A549 (cell line): ENCODE measurements at regions not wholly inside any gene's neighbourhood (a gene's known extent, or its start where the extent isn't known, plus 50 kb on each side); places are given as distances from the start of the nearest gene placed in this dataset.

Experiments used
- ATAC-seq, 2 experiments: fragments of 200-7000 bp in 1 of 2; fragments of >200 bp in 1 of 2; cut with Nextera tagmentation in 1 of 2; cut with Tn5 transposase in 1 of 2; 3 replicates each; pipeline versions ENCODE4 v1.8.0 to v1.9.1; 2018 to 2020; ENCODE audit warnings: mild to moderate bottlenecking in 1 of 2, moderate library complexity in 1 of 2
- CTCF ChIA-PET: fragments of 300-600 bp; sonication (Branson Sonifier 250); formaldehyde crosslinking; extraction: SDS; loops from one replicate; lab custom pipeline; 2021; ENCODE audit warnings: antibody characterized with exemption, inconsistent platforms; lab: Yijun Ruan, JAX
- POLR2A ChIA-PET: fragments of 350-600 bp; formaldehyde crosslinking; extraction: SDS; loops from one replicate; lab custom pipeline; 2021; ENCODE audit warnings: antibody characterized with exemption, inconsistent platforms; lab: Yijun Ruan, JAX
- DNase-seq, 2 experiments: peaks; one replicate each; pipeline versions ENCODE4 v3.0.0 to v3.0.0-alpha.2; 2011 to 2016; ENCODE audit warnings: low read depth in 1 of 2, low spot score in 1 of 2
- FAIRE-seq: peaks from 2 replicates; lab custom pipeline; 2011; peaks lifted over from hg19 to GRCh38; lab: Jason Lieb, UNC
- H3K27ac ChIP-seq, 2 experiments: fragments of >200 bp; sonication (Bioruptor Twin); formaldehyde crosslinking; 3 replicates each; pipeline ENCODE4 v1.5.1; 2016 to 2017
- H3K4me1 ChIP-seq: fragments of >200 bp; sonication (Bioruptor Twin); formaldehyde crosslinking; 3 replicates; pipeline ENCODE4 v1.6.1; 2016
- H3K4me2 ChIP-seq: fragments of >200 bp; sonication (Bioruptor Twin); formaldehyde crosslinking; 3 replicates; pipeline ENCODE4 v1.6.1; 2016
- H3K4me3 ChIP-seq: fragments of >200 bp; sonication (Bioruptor Twin); formaldehyde crosslinking; 3 replicates; pipeline ENCODE4 v1.5.1; 2016
- H3K9me3 ChIP-seq: fragments of >200 bp; sonication (Bioruptor Twin); formaldehyde crosslinking; 3 replicates; pipeline ENCODE4 v1.6.1; 2016
- CBX2 ChIP-seq: fragments of 200-600 bp; sonication (generic); IDR thresholded peaks from 2 replicates; pipeline ENCODE4 v1.6.1; 2016; ENCODE audit warnings: low read depth, mild to moderate bottlenecking, borderline replicate concordance
- CBX8 ChIP-seq: fragments of 200-600 bp; sonication (generic); IDR thresholded peaks from 2 replicates; pipeline ENCODE4 v1.6.1; 2016
- EHF ChIP-seq: fragments of 250-450 bp; sonication (Bioruptor Pico); IDR thresholded peaks from 2 replicates; pipeline ENCODE4 v1.5.0; 2020; ENCODE audit warnings: mild to moderate bottlenecking
- EHMT2 ChIP-seq: fragments of 200-600 bp; sonication (generic); IDR thresholded peaks from 2 replicates; pipeline ENCODE4 v1.6.1; 2016; ENCODE audit warnings: antibody characterized with exemption, low read depth, mild to moderate bottlenecking, moderate library complexity
- ELK1 ChIP-seq: fragments of 150-350 bp; IDR thresholded peaks from 2 replicates; pipeline ENCODE4 v1.6.1; 2014; ENCODE audit warnings: low read depth, mild to moderate bottlenecking, low read length
- EP300 ChIP-seq, 2 experiments: fragments of >200 bp; sonication (Bioruptor Twin); formaldehyde crosslinking; IDR thresholded peaks; 2 replicates in 1 of 2; 3 replicates in 1 of 2; pipeline ENCODE4 v1.6.1; 2016 to 2017
- FOSB ChIP-seq: fragments of 250-450 bp; sonication (Bioruptor Pico); IDR thresholded peaks from 2 replicates; pipeline ENCODE4 v1.5.0; 2020; ENCODE audit warnings: mild to moderate bottlenecking, moderate library complexity
- HEYL ChIP-seq: fragments of 250-450 bp; sonication (Bioruptor Pico); IDR thresholded peaks from 2 replicates; pipeline ENCODE4 v1.8.0; 2021; ENCODE audit warnings: mild to moderate bottlenecking, moderate library complexity
- HMGXB4 ChIP-seq: fragments of 250-450 bp; sonication (Bioruptor Pico); IDR thresholded peaks from 2 replicates; pipeline ENCODE4 v1.5.0; 2021; ENCODE audit warnings: mild to moderate bottlenecking, moderate library complexity, borderline replicate concordance
- HOXB5 ChIP-seq: fragments of 250-450 bp; sonication (Bioruptor Pico); IDR thresholded peaks from 2 replicates; pipeline ENCODE4 v1.5.0; 2020; ENCODE audit warnings: mild to moderate bottlenecking, moderate library complexity
- MAFK ChIP-seq: fragments of 450-650 bp; IDR thresholded peaks from 2 replicates; pipeline ENCODE4 v1.6.1; 2014; ENCODE audit not compliant: partially characterized antibody
- MAZ ChIP-seq: fragments of 150-350 bp; IDR thresholded peaks from 2 replicates; pipeline ENCODE4 v1.6.1; 2014; ENCODE audit warnings: antibody characterized with exemption, low read depth, low read length, borderline replicate concordance
- MYC ChIP-seq: IDR thresholded peaks from 2 replicates; pipeline ENCODE4 v1.6.1; 2012; ENCODE audit warnings: mild to moderate bottlenecking, inconsistent platforms, low read length, improper control_type of control experiment, borderline replicate concordance
- NPAS2 ChIP-seq: fragments of 250-450 bp; sonication (Bioruptor Pico); IDR thresholded peaks from 2 replicates; pipeline ENCODE4 v1.8.0; 2022; ENCODE audit warnings: mild to moderate bottlenecking, moderate library complexity, borderline replicate concordance
- NR3C1 ChIP-seq: fragments of >200 bp; sonication (Bioruptor Twin); formaldehyde crosslinking; IDR thresholded peaks from 3 replicates; pipeline ENCODE4 v1.6.1; 2017
- RAD21 ChIP-seq, 2 experiments: fragments of >200 bp in 1 of 2; sonication (Bioruptor Twin) in 1 of 2; formaldehyde crosslinking in 1 of 2; IDR thresholded peaks in 1 of 2; conservative IDR thresholded peaks in 1 of 2; 2 replicates in 1 of 2; 3 replicates in 1 of 2; pipeline ENCODE4 v1.6.1; 2012 to 2018; ENCODE audit warnings: inconsistent platforms in 1 of 2
- RARB ChIP-seq: fragments of 250-450 bp; sonication (Bioruptor Pico); IDR thresholded peaks from 2 replicates; pipeline ENCODE4 v1.8.0; 2021; ENCODE audit warnings: mild to moderate bottlenecking, moderate library complexity
- TFCP2L1 ChIP-seq: fragments of 250-450 bp; sonication (Bioruptor Pico); IDR thresholded peaks from 2 replicates; pipeline ENCODE4 v1.5.0; 2021; ENCODE audit warnings: mild to moderate bottlenecking
- USF2 ChIP-seq: fragments of 450-650 bp; IDR thresholded peaks from 2 replicates; pipeline ENCODE4 v1.6.1; 2014; ENCODE audit warnings: antibody characterized with exemption
- ZC3H11A ChIP-seq: fragments of 450-650 bp; IDR thresholded peaks from 2 replicates; pipeline ENCODE4 v1.6.1; 2014; ENCODE audit warnings: antibody characterized with exemption, mild to moderate bottlenecking
- ZSCAN20 ChIP-seq: fragments of 250-450 bp; sonication (Bioruptor Pico); IDR thresholded peaks from 2 replicates; pipeline ENCODE4 v1.8.0; 2022; ENCODE audit warnings: mild to moderate bottlenecking, moderate library complexity
- WGBS: methylation state at CpG from one replicate; pipeline ENCODE4 v1.1.6; 2017; ENCODE audit errors: missing lambda C conversion rate; 5-methylcytosine and 5-hydroxymethylcytosine counted together
- TF ChIP-seq, protein P1 (sequence below): IDR thresholded peaks from 2 replicates; pipeline ENCODE4 v1.6.1; 2012
- TF ChIP-seq, protein P2 (sequence below): fragments of 250-450 bp; sonication (Bioruptor Pico); IDR thresholded peaks from 2 replicates; pipeline ENCODE4 v1.5.0; 2020; ENCODE audit warnings: low read depth, mild to moderate bottlenecking, moderate library complexity

- Histone ChIP-seq H3K4me2 (no peak overlapping the region), H3K9me3 (no peaks in the 10 kb centered on the region), H3K4me3 (no peak overlapping the region), H3K4me1 (no peaks in the 10 kb centered on the region), H3K27ac (no peak overlapping the region)
- POLR2A ChIA-PET, result no interaction called here
- CTCF ChIA-PET, result no interaction called here
- TF ChIP-seq CBX8, result no peak
- no peak for TF ChIP-seq MYC
- TF ChIP-seq FOSB (CRISPR knock-in tag), result no peak
- TF ChIP-seq, protein P1, sequence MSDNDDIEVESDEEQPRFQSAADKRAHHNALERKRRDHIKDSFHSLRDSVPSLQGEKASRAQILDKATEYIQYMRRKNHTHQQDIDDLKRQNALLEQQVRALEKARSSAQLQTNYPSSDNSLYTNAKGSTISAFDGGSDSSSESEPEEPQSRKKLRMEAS, result no peak
- no peak for TF ChIP-seq RARB (CRISPR knock-in tag)
- no peak for TF ChIP-seq CBX2
- TF ChIP-seq EP300 (IDR thresholded peaks at IDR 0.05), result no peak
- TF ChIP-seq ELK1, result no peak
- no peak for TF ChIP-seq EHMT2
- DNase-seq (no peak), FAIRE-seq (no peak), ATAC-seq (no peak)
- 37% methylated on average over 4 of the region's 4 CpGs for WGBS
Measured at GRCh38 chr14:97390096-97390724, 593.0 kb downstream of the VRK1 start.

GRCh38 chr14:97393244-97393643 lies 596.1 kb downstream of the VRK1 start:
- no peak for DNase-seq
- 51% methylated on average over 6 of the region's 6 CpGs for WGBS
- ChIA-PET POLR2A (no interaction called here), CTCF (no interaction called here)
- ATAC-seq, result no peak
- no peak overlapping the region for H3K4me3 ChIP-seq
- FAIRE-seq, result no peak
- no peaks in the 10 kb centered on the region for H3K9me3 ChIP-seq
- H3K4me2 ChIP-seq, result no peak overlapping the region
- TF ChIP-seq ZC3H11A, result no peak
- no peak for TF ChIP-seq EHF (CRISPR knock-in tag)
- TF ChIP-seq, protein P2, sequence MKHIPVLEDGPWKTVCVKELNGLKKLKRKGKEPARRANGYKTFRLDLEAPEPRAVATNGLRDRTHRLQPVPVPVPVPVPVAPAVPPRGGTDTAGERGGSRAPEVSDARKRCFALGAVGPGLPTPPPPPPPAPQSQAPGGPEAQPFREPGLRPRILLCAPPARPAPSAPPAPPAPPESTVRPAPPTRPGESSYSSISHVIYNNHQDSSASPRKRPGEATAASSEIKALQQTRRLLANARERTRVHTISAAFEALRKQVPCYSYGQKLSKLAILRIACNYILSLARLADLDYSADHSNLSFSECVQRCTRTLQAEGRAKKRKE (CRISPR knock-in tag), result no peak
- TF ChIP-seq CBX2, result no peak
- no peak for TF ChIP-seq MYC
- TF ChIP-seq USF2, result no peak
- no peak for TF ChIP-seq NPAS2 (CRISPR knock-in tag)
- no peak for TF ChIP-seq HEYL
- no peak for TF ChIP-seq ELK1
- no peak for TF ChIP-seq MAFK
- TF ChIP-seq TFCP2L1 (CRISPR knock-in tag), result no peak
- TF ChIP-seq NR3C1, result no peak
- no peak for TF ChIP-seq ZSCAN20
- TF ChIP-seq MAZ, result no peak
- no peak for TF ChIP-seq HMGXB4 (CRISPR knock-in tag)
- TF ChIP-seq, protein P1, result no peak
- no peak for TF ChIP-seq HOXB5 (CRISPR knock-in tag)
- TF ChIP-seq FOSB (CRISPR knock-in tag), result no peak
- no peak for TF ChIP-seq RAD21 (conservative IDR thresholded peaks at IDR 0.05 in 1 of 2, IDR thresholded peaks at IDR 0.05 in 1 of 2)
- TF ChIP-seq, all 56 proteins: peak for 0
- no peak overlapping the region for H3K27ac ChIP-seq
- H3K4me1 ChIP-seq, result no peaks in the 10 kb centered on the region
